PC-3 (cell line): ENCODE measurements at regions not wholly inside any gene's neighbourhood (a gene's known extent, or its start where the extent isn't known, plus 50 kb on each side); places are given as distances from the start of the nearest gene placed in this dataset.

Source experiments
- ATAC-seq: fragments of 200-7000 bp; cut with Tn5 transposase; 2 replicates; pipeline ENCODE4 v1.9.1; 2020; ENCODE audit warnings: mild to moderate bottlenecking, moderate library complexity
- BruUV-seq: library from RNA; stranded (reverse); fragments of 400-500 nt; replicated peaks from 2 replicates; lab custom pipeline; 2021; lab: Mats Ljungman, UMichigan
- CTCF ChIA-PET: fragments of 300-600 bp; sonication (Branson Sonifier 250); formaldehyde crosslinking; loops from one replicate; lab custom pipeline; 2022; ENCODE audit warnings: antibody characterized with exemption; lab: Charles Lee
- POLR2A ChIA-PET: fragments of 300-600 bp; sonication (Branson Sonifier 250); formaldehyde crosslinking; loops from one replicate; lab custom pipeline; 2022; ENCODE audit warnings: antibody characterized with exemption; ENCODE audit not compliant: unreplicated experiment; lab: Charles Lee
- DNase-seq: peaks from one replicate; pipeline ENCODE4 v3.0.0-alpha.2; 2015
- H2AFZ ChIP-seq: fragments of 300-600 bp; sonication (generic); 2 replicates; pipeline ENCODE4 v1.6.0; 2016; ENCODE audit warnings: antibody characterized with exemption, low read length
- H3F3A ChIP-seq: fragments of 300-600 bp; sonication (generic); one replicate; pipeline ENCODE4 v1.6.0; 2017; ENCODE audit warnings: antibody characterized with exemption, low read length, control low read depth, mild to moderate bottlenecking; ENCODE audit not compliant: unreplicated experiment
- H3K27ac ChIP-seq: fragments of 300-600 bp; sonication (generic); 2 replicates; pipeline ENCODE4 v1.5.1; 2016; ENCODE audit warnings: mild to moderate bottlenecking, low read length
- H3K27me3 ChIP-seq: fragments of 300-600 bp; sonication (generic); 2 replicates; pipeline ENCODE4 v1.6.1; 2016; ENCODE audit warnings: low read length, mixed read lengths
- H3K36me3 ChIP-seq: fragments of 300-600 bp; sonication (generic); 2 replicates; pipeline ENCODE4 v1.6.1; 2016; ENCODE audit warnings: low read depth, mixed run types, low read length, mixed read lengths
- H3K4me1 ChIP-seq: fragments of 300-600 bp; sonication (generic); 2 replicates; pipeline ENCODE4 v1.5.1; 2016; ENCODE audit warnings: low read length; ENCODE audit not compliant: insufficient read depth
- H3K4me2 ChIP-seq: fragments of 300-600 bp; sonication (generic); 2 replicates; pipeline ENCODE4 v1.6.0; 2016; ENCODE audit warnings: low read length
- H3K4me3 ChIP-seq: fragments of 300-600 bp; sonication (generic); 2 replicates; pipeline ENCODE4 v1.5.1; 2016; ENCODE audit warnings: mild to moderate bottlenecking, low read length, mixed read lengths
- H3K79me2 ChIP-seq: fragments of 300-600 bp; sonication (generic); 2 replicates; pipeline ENCODE4 v1.6.1; 2017; ENCODE audit warnings: low read length, mixed read lengths
- H3K9ac ChIP-seq: fragments of 300-600 bp; sonication (generic); 2 replicates; pipeline ENCODE4 v1.6.0; 2016; ENCODE audit warnings: mild to moderate bottlenecking, low read length
- H3K9me2 ChIP-seq: fragments of 300-600 bp; sonication (generic); replicated peaks from 2 replicates; pipeline ENCODE4 v1.6.1; 2016; ENCODE audit warnings: mixed run types, low read length, mixed read lengths
- H3K9me3 ChIP-seq: fragments of 300-600 bp; sonication (generic); 2 replicates; pipeline ENCODE4 v1.6.1; 2016; ENCODE audit warnings: low read length, mixed read lengths
- H4K20me1 ChIP-seq: fragments of 300-600 bp; sonication (generic); 2 replicates; pipeline ENCODE4 v1.6.1; 2016; ENCODE audit warnings: low read length, mixed read lengths
- EZH2 ChIP-seq: fragments of 300-600 bp; sonication (generic); IDR thresholded peaks from one replicate; pipeline ENCODE4 v1.6.1; 2017; ENCODE audit warnings: antibody characterized with exemption, mild to moderate bottlenecking, low read length; ENCODE audit not compliant: unreplicated experiment
- EZH2phosphoT487 ChIP-seq: fragments of 300-600 bp; sonication (generic); IDR thresholded peaks from 2 replicates; pipeline ENCODE4 v1.6.1; 2018; ENCODE audit warnings: mild to moderate bottlenecking, antibody characterized with exemption, low read length, borderline replicate concordance
- intact Hi-C: fragments of 100-400 bp; cut with micrococcal nuclease; formaldehyde crosslinking; loops from 2 replicates; pipeline ENCODE4 v1.9.0; 2023
- TF ChIP-seq, protein P1 (sequence below): fragments of 300-600 bp; sonication (generic); conservative IDR thresholded peaks from 2 replicates; pipeline ENCODE4 v1.5.1; 2017; ENCODE audit warnings: antibody characterized with exemption, low read depth, mild to moderate bottlenecking, low read length

DNA sequence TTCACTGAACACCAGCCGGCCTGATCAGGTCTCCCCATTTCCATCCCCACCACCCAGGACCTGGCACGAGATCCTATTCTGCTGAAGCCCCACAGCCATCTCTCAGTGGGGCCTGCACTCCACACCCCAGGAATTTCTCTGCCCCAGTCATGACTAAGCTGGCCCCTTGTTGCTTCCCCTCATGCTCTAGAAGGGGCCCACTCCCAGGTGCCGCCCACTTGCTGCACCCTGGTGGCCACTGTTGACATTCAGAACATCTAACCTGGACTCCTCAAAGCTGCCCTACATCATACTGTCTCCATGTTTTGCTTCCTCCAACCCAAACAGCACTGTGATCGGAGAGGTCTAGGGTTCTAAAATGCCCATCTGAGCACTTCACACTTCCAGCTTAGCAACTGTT is 90.7 kb upstream of the KLHL29 start:
- CTCF ChIA-PET: no interaction called here
- Histone ChIP-seq H3K36me3 (no peaks in the 10 kb centered on the region), H3K9ac (no peak overlapping the region), H3K27ac (no peak overlapping the region), H4K20me1 (no peaks in the 10 kb centered on the region), H3K4me1 (no peaks in the 10 kb centered on the region), H3F3A (no peaks in the 10 kb centered on the region), H3K4me3 (no peak overlapping the region), H3K9me3 (no peaks in the 10 kb centered on the region), H3K9me2 (no peaks in the 10 kb centered on the region), H3K4me2 (no peak overlapping the region), H2AFZ (no peak overlapping the region), H3K27me3 (peaks cover 39% of the 10 kb centered on the region), H3K79me2 (no peaks in the 10 kb centered on the region)
- POLR2A ChIA-PET: no interaction called here
- intact Hi-C loops: no loop called here
- no TSS peak for BruUV-seq
- TF ChIP-seq, protein P1, sequence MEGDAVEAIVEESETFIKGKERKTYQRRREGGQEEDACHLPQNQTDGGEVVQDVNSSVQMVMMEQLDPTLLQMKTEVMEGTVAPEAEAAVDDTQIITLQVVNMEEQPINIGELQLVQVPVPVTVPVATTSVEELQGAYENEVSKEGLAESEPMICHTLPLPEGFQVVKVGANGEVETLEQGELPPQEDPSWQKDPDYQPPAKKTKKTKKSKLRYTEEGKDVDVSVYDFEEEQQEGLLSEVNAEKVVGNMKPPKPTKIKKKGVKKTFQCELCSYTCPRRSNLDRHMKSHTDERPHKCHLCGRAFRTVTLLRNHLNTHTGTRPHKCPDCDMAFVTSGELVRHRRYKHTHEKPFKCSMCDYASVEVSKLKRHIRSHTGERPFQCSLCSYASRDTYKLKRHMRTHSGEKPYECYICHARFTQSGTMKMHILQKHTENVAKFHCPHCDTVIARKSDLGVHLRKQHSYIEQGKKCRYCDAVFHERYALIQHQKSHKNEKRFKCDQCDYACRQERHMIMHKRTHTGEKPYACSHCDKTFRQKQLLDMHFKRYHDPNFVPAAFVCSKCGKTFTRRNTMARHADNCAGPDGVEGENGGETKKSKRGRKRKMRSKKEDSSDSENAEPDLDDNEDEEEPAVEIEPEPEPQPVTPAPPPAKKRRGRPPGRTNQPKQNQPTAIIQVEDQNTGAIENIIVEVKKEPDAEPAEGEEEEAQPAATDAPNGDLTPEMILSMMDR: peak; percentile 13; the same call in 1 of the 2 replicates
- TF ChIP-seq EZH2: no peak
- no peak for DNase-seq
- ATAC-seq: no peak

DNA sequence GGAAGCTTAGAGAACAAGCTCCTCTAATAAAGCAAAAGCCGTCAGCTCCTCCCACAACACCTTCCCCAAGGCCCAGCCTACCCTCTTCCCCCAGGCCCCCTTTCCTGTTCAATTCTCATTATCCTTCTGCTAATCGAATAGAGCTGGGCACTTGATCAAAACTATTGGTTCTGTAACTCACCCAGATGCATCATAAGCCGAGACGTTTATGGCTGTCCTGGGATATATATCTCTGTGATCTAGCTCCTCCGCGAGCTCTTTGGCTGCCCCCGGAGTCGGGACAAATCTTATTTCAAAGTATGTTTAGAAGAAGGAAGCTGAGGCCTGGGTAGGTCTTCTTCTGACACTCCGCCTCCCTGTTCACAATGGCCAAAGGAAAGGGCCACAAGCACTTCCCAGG is 88.3 kb upstream of the KLHL29 start:
- BruUV-seq: no TSS peak
- no peaks in the 10 kb centered on the region for H3F3A ChIP-seq
- no peak overlapping the region for H3K4me2 ChIP-seq
- ATAC-seq (no peak), DNase-seq (no peak)
- no peak for TF ChIP-seq EZH2phosphoT487
- no peak for TF ChIP-seq EZH2
- TF ChIP-seq, protein P1: no peak
- H3K4me1 ChIP-seq: no peaks in the 10 kb centered on the region
- H3K9ac ChIP-seq: no peak overlapping the region
- peaks cover 39% of the 10 kb centered on the region for H3K27me3 ChIP-seq
- intact Hi-C loops: no loop called here
- H3K9me3 ChIP-seq: no peaks in the 10 kb centered on the region
- H3K4me3 ChIP-seq: no peak overlapping the region
- no peak overlapping the region for H3K27ac ChIP-seq
- H2AFZ ChIP-seq: no peak overlapping the region
- H3K79me2 ChIP-seq: no peaks in the 10 kb centered on the region
- no peaks in the 10 kb centered on the region for H4K20me1 ChIP-seq
- CTCF ChIA-PET: no interaction called here
- no peaks in the 10 kb centered on the region for H3K9me2 ChIP-seq
- H3K36me3 ChIP-seq: no peaks in the 10 kb centered on the region
- POLR2A ChIA-PET: no interaction called here

DNA sequence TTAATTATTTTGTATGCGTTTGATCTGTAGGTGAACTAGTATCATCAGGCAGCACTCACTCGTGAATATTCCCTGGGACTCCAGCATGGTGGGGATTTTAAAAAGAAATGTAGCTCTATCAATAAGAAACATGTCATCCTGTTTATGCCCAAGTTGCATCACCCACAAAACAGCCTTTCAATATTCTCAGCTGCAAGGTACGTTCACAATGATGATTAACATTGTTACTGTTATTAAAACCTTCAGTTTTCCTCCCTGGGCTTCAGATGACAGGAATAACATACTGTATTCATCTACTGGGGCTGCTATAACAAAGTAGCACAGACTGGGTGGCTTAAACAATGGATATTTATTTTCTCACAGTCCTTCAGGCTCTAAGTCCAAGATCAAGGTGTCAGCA is 87.9 kb upstream of the KLHL29 start:
- H3K9me2 ChIP-seq: no peaks in the 10 kb centered on the region
- DNase-seq: no peak
- CTCF ChIA-PET: no interaction called here
- H3F3A ChIP-seq: no peaks in the 10 kb centered on the region
- no peaks in the 10 kb centered on the region for H3K36me3 ChIP-seq
- no peaks in the 10 kb centered on the region for H3K9me3 ChIP-seq
- no peak overlapping the region for H2AFZ ChIP-seq
- H3K4me2 ChIP-seq: no peak overlapping the region
- no peaks in the 10 kb centered on the region for H3K79me2 ChIP-seq
- H3K27me3 ChIP-seq: peaks cover 39% of the 10 kb centered on the region
- no peak overlapping the region for H3K27ac ChIP-seq
- TF ChIP-seq EZH2phosphoT487: no peak
- TF ChIP-seq EZH2: no peak
- TF ChIP-seq, protein P1: no peak
- no peak overlapping the region for H3K4me3 ChIP-seq
- no peaks in the 10 kb centered on the region for H3K4me1 ChIP-seq
- ATAC-seq: no peak
- intact Hi-C loops: no loop called here
- POLR2A ChIA-PET: no interaction called here
- H4K20me1 ChIP-seq: no peaks in the 10 kb centered on the region
- H3K9ac ChIP-seq: no peak overlapping the region
- no TSS peak for BruUV-seq
